Astrocyte (in vitro differentiated cells and primary cell): ENCODE measurements at regions not wholly inside any gene's neighbourhood (a gene's known extent, or its start where the extent isn't known, plus 50 kb on each side); places are given as distances from the start of the nearest gene placed in this dataset.

Source experiments
- EZH2 ChIP-seq: IDR thresholded peaks from 2 replicates; pipeline ENCODE4 v1.6.1; 2012; ENCODE audit warnings: mild to moderate bottlenecking, low read length, inconsistent platforms; ENCODE audit not compliant: insufficient read depth
- TF ChIP-seq, protein P1 (sequence below): IDR thresholded peaks from 2 replicates; pipeline ENCODE4 v1.5.1; 2011; ENCODE audit warnings: low read depth, mild to moderate bottlenecking, inconsistent platforms, low read length, moderate library complexity; ENCODE audit not compliant: insufficient read depth

DNA sequence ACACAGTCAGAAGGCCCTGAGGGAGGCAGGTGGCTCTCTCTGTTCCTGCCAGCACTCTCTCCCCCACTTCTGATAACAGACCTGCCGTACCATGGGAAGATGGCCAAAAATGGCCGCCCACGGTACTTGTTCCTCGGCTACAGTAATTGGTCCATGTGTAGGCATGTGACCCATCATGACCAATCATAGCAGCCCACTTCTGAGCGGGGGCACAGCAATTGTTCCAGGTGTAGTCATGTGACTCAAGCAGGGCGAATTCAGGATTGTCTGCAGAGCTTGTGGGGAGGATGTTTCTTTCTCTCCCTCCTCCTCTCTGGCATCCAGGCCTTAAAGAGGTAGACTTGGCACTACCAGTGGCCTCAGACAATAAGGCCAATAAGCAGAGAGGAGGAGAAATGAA is 250.4 kb downstream of the MRTFB start:
- TF ChIP-seq, protein P1, sequence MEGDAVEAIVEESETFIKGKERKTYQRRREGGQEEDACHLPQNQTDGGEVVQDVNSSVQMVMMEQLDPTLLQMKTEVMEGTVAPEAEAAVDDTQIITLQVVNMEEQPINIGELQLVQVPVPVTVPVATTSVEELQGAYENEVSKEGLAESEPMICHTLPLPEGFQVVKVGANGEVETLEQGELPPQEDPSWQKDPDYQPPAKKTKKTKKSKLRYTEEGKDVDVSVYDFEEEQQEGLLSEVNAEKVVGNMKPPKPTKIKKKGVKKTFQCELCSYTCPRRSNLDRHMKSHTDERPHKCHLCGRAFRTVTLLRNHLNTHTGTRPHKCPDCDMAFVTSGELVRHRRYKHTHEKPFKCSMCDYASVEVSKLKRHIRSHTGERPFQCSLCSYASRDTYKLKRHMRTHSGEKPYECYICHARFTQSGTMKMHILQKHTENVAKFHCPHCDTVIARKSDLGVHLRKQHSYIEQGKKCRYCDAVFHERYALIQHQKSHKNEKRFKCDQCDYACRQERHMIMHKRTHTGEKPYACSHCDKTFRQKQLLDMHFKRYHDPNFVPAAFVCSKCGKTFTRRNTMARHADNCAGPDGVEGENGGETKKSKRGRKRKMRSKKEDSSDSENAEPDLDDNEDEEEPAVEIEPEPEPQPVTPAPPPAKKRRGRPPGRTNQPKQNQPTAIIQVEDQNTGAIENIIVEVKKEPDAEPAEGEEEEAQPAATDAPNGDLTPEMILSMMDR, result no peak
- TF ChIP-seq EZH2, result no peak
